ENCODE measurements at regions not wholly inside any gene's neighbourhood (a gene's known extent, or its start where the extent isn't known, plus 50 kb on each side); places are given as distances from the start of the nearest gene placed in this dataset.

DNA sequence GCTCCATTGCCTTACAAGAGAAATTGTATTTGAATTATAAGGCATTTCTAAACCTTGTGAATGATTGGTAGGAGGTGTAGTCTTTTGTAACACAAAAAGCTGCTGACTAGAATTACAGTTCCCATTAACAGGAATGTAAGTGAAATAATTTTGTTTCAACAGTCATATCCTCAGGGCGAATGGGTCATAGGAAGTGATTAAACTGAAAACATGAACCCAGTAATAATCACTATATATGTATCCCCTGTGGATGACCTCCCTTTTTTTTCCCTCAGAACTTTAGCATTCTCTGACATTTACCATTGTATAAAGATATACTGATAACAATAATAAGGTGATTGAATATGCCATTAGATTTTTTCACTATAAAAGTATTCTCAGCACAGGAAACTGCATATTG, 312.3 kb downstream of the ATP23 start:
- TF ChIP-seq, protein P1, sequence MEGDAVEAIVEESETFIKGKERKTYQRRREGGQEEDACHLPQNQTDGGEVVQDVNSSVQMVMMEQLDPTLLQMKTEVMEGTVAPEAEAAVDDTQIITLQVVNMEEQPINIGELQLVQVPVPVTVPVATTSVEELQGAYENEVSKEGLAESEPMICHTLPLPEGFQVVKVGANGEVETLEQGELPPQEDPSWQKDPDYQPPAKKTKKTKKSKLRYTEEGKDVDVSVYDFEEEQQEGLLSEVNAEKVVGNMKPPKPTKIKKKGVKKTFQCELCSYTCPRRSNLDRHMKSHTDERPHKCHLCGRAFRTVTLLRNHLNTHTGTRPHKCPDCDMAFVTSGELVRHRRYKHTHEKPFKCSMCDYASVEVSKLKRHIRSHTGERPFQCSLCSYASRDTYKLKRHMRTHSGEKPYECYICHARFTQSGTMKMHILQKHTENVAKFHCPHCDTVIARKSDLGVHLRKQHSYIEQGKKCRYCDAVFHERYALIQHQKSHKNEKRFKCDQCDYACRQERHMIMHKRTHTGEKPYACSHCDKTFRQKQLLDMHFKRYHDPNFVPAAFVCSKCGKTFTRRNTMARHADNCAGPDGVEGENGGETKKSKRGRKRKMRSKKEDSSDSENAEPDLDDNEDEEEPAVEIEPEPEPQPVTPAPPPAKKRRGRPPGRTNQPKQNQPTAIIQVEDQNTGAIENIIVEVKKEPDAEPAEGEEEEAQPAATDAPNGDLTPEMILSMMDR (IDR thresholded peaks at IDR 0.05), result no peak
- TF ChIP-seq RFX5 (IDR thresholded peaks at IDR 0.05; ENCODE audit: low read length) (no peak), SIN3A (IDR thresholded peaks at IDR 0.05; ENCODE audit: borderline replicate concordance, low read depth, low read length) (no peak)
